COLO668 (cell line): ENCODE measurements at regions not wholly inside any gene's neighbourhood (a gene's known extent, or its start where the extent isn't known, plus 50 kb on each side); places are given as distances from the start of the nearest gene placed in this dataset.
"Not testable (repeated sequence)": the region's sequence is repeated elsewhere in the genome, so short reads cannot be mapped to it uniquely, and the experiment has no call there.

Source experiments
- DNase-seq: peaks from one replicate; lab custom pipeline; 2025; ENCODE audit not compliant: unreplicated experiment; lab: John Stamatoyannopoulos, UW

GRCh38 chr16:8453359-8453758 is 137.0 kb downstream of the TMEM114 start:
- no peak for DNase-seq

DNA sequence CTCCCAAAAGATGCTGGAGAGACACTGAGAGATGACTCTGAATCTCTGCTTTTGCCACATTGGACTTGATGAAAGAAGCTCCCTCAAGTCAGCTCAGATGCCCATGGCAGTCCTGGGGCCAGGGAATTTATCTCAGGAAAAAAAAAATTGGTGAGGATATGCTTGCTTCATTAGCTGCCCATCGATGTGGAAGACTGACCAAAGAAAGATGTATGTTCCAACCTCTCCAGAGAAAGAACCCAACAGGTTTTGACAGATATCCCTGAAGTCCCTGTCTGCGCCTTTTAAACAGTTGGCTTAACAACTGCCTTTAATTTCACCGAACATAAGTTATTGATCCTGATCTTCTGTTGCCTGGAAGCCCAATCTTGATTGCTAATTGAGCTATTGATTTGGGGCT is 137.4 kb downstream of the TMEM114 start:
- DNase-seq = no peak

- DNase-seq = no peak
Observed at GRCh38 chr16:8436931-8437330, 153.4 kb downstream of the TMEM114 start.

DNA sequence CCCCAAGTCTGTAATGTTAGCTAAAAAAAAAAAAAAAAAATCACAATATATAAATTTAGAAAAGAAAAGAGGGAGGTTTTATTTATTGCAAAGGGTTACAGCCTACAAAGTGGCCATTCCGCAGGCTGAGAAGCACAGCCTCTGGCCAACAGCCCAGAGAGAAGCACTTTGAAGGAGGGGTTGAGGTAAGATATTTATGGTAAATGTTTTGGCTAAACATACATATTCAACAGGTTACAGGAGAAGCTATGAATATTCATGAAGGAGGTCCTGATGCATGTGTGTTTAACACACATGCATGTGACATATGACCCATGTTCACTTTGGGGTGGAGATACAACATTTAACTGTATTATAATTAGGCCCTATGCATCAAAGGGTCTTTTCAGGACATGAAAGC is 158.5 kb downstream of the TMEM114 start:
- DNase-seq = no peak

GRCh38 chr16:8430401-8430800 is 159.9 kb downstream of the TMEM114 start:
- DNase-seq = no peak

- no peak for DNase-seq
Observed at GRCh38 chr16:8426569-8426968, 163.7 kb downstream of the TMEM114 start.

GRCh38 chr16:8417145-8417544 is 173.2 kb downstream of the TMEM114 start:
- no peak for DNase-seq

GRCh38 chr16:8408855-8409567 is 181.3 kb downstream of the TMEM114 start:
- DNase-seq = no peak

DNA sequence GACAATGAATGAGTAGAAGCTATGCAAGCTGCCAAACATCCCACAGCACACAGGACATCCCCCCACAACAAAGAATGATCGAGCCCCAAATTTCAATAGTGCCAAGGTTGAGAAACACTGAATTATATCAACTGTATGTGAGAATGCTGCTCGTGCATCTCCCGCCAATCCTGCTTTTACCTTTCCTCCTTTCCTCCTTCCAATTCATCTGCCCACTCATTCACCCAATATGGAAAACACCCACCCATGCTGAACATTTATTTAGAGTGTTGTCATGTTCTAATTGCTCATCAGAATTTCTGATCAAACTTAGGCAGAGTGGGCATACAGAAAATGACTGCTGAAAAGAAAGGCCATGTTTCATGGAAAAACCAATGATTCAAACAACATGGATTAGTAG is 183.0 kb downstream of the TMEM114 start:
- DNase-seq = no peak

DNA sequence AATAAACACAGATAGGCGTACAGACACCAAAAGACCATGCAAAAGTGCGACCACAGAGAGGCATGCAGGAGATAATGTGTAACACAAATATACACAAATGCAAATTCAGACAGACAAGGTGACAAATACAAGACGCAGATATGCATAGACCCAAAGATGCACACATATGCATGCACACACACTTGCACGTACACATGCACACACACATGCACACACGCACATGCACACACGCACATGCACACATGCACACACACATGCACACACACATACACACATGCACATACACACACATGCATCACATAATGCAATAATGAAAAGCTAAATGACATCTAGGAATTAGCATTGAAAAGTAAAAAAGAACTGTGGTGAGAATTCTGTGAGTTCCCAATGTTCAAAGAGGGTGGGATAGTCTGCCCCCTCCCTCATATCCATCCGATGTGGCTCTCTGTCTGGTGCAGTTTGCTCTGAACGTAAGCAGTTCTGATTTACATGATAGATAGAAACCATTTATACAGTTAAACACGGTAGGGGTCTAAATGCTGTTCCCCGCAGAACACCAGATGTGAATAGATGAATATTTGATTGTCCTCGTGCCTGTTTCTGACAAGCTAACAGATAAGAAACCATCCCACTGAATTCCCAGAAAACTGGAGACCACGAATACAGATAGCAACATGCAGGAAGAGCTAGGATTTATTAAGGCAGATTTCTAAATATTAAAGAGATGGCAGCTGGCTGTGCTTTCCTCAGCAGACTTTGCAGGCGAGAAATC is 186.1 kb downstream of the TMEM114 start:
- no peak for DNase-seq

DNA sequence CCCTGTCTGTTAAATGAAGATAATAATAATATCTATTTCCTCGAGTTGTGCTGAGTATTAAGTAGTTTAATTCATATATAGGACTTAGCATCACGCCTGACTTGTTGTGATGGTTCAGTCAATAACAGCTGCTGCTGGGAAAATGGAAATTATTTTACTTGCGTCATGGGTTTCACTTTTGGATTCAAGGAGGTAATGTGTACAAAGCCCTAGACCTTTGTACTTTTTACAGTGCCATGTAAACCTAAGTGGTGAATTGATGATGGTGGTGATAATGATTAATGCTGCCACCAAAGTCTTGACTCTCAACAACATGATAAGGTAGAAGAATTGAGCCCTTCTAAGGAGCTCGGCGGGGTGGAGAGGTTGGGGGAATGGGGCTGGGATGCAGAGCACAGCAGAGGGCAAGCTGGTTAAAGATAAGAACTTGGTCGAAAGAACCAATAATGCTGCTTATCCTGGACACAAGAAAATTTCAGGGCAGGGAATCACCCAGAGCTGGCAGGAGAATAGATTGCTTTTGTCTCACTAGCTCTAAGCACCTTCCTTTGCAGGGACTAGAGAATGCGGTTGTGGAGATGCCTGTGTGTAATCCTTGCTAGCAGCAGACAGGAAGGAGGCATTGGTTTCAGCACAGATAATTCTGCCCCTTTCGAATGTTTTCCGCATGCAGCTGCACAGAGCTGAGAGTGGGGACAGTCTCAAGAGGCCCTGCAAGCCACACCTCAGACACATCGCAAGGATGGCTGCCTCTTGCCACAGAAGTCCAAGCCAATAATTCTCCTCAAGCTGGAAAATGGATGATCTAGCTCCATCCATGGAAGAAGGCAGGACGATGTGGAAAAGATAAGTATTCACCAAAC is 187.1 kb downstream of the TMEM114 start:
- no peak for DNase-seq

DNA sequence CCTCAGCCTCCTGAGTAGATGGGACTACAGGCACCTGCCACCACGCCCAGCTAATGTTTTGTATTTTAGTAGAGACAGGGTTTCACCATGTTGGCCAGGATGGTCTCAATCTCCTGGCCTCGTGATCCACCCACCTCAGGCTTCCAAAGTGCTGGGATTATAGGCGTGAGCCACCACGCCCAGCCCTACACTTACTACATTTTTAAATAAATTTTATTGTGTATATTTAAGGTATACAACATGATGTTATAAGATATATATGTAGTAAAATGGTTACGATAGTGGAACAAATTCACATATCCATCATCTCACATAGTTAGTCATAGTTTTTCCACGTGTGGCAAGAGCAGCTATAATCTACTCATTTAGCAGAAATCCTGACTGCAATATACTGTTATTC is 189.6 kb downstream of the TMEM114 start:
- DNase-seq = not testable (repeated sequence)

DNA sequence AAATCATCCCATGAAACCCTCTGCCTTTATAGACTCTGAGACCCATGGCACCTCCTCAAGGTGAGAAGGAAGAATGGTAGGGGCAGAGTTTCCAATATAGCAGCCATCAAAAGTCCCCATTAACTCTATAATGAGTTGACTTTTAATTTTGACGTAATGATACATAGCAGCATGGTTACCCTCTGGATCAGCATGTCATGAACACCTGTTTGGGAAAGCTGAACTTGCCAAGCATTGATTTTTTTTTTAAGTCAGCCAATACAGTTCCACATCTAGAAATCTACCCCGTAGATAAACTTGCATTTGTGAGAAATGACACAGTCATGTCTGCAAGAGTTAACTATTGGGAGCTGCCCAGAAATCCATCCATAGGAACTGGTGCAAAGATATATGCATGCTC is 191.8 kb downstream of the TMEM114 start:
- DNase-seq = no peak

DNA sequence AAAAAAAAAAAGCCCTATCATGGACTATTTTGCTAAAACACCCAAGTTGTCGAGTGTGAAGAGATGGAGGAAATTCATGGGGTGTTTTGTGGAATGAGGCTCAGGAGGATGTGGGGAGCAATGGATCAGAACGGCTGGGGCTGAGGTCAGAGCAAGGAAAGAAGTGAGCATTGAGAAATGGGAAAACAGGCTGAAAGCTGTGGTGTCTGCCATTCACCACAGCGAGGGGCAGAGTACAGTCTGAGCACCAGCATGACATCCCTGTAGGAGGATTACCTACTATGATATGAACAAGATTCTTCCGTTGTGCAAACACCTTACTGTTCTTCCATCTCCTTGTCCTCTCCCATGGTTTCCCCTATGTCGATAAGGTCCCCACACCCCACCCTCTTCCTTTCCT is 193.1 kb downstream of the TMEM114 start:
- no peak for DNase-seq

- DNase-seq = no peak
Observed at GRCh38 chr16:8396463-8396862, 193.8 kb downstream of the TMEM114 start.

DNA sequence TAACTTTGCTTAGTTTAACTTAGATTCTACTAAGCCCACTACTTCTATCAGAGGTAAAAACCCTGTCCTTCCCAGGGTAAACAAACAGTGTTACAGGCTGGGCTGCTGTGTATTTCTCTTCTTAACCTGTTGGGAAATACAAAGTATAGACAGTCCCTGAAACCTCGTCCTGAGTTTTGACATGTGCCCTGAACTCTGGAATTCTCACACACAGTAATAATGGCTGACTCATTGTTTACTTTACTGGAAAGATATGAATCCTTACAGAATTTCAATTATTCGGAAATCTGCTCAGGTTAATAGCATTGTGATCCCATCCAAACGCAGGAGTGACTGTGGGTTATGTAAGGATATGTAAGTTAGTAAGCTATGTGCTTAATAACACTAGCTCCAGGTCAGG is 199.1 kb downstream of the TMEM114 start:
- no peak for DNase-seq

DNA sequence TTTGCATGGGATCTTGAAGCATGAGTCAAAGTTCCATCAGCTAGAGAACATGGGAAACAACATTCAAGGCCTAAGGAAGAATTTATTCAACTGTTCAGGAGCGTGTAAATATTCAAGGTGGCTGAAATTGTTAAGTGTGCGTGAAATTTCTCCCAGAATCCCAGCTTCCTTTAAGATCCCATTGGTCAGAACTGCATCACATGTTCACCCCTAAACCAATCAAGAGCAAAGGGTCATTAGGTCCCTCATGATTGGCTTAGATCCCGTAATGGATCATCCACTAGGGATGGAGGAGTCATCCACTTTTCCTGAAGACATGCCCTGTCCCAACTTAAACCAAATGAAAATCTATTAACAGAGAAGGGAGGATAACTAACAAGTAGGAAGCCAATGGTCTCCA is 201.6 kb downstream of the TMEM114 start:
- no peak for DNase-seq

- DNase-seq = no peak
Observed at GRCh38 chr16:8381814-8382213, 208.5 kb downstream of the TMEM114 start.

GRCh38 chr16:8380311-8380710 is 210.0 kb downstream of the TMEM114 start:
- DNase-seq = no peak

DNA sequence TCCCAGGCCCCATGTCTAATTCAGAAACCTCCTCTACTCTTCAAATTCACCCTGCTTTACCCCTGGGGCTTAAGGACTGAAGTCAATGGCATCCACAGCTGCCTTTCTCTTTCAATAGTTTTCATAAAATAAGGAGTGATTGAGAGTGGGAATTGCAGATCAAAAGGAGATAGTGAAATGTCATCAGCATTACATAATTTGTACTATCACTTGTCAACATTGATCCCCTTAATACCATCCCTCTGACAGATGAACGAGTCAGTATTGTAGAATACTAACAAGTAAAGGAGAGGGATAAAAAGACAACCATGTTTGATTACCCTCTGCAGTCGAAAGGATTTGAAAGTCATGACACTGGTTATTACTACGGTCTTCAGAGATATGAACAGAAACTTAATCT is 212.4 kb downstream of the TMEM114 start:
- no peak for DNase-seq

DNA sequence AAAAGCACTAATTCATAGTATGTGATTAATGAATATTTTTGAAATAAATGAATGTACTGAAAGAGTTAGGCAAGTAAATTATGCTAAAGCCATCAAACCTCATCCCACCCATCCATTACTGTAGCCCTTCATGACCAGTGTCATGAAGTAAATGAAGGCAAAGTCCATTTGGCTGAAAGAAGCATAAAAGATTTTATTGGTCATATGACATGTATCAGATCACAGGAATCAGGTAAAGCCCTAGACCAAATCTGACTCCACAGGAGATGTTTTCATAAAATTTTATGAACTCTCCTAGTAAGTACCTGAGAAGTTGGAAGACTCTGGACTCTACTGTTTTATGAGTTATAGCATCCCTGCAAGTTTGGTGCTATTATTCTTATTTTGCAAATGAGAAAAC is 213.5 kb downstream of the TMEM114 start:
- no peak for DNase-seq

- no peak for DNase-seq
Observed at GRCh38 chr16:8376430-8376829, 213.9 kb downstream of the TMEM114 start.
